Tibial nerve (tissue), 4 donors: ENCODE measurements at regions not wholly inside any gene's neighbourhood (a gene's known extent, or its start where the extent isn't known, plus 50 kb on each side); places are given as distances from the start of the nearest gene placed in this dataset.

Experiments
- EP300 ChIP-seq, 2 donors: sonication (generic); formaldehyde crosslinking; IDR thresholded peaks; one replicate each; pipeline ENCODE4 v1.6.1; 2017; ENCODE audit warnings: antibody characterized with exemption in 2 of 2, mild to moderate bottlenecking in 1 of 2
- POLR2A ChIP-seq, 2 donors: fragments of 450-650 bp; IDR thresholded peaks; one replicate each; pipeline ENCODE4 v1.6.1; 2017; ENCODE audit warnings: antibody characterized with exemption in 2 of 2, mild to moderate bottlenecking in 2 of 2, moderate library complexity in 2 of 2
- TF ChIP-seq, protein P1 (sequence below), 5 experiments: fragments of 200-600 bp in 3 of 5; fragments of 450-650 bp in 2 of 5; sonication (generic) in 3 of 5; IDR thresholded peaks; one replicate each; pipeline ENCODE4 v1.5.1; 2016 to 2019; ENCODE audit warnings: antibody characterized with exemption in 5 of 5, mild to moderate bottlenecking in 3 of 5, moderate library complexity in 2 of 5

DNA sequence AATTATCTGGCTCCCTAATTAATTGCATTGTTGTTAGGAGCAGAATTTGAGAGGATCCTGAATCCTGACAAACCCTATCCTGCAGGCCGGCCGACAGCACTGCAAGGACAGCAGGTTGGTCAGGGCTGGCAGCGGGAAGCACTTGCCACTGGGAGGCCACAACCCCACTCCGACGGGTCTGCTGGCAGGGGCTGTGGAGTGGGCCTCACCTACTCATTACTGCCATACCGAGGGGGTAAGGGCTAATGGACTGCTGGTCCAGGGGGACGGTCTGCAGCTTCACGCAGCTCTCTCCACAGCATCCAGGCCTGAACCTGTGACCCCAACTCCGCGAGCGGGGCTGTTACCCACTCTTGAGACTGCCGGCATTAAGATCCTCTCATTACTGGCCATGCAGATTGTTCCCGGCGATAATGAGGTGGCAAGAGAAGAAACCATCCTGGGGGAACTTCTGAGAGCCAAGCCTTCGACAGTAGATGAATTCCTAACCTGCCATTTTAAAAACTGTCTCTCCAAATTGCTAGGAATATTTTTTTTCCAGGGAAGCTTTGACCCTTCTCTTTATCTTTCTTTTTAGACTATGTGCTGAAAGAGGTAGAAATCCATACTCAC is 501.3 kb downstream of the OMA1 start:
- TF ChIP-seq, protein P1, sequence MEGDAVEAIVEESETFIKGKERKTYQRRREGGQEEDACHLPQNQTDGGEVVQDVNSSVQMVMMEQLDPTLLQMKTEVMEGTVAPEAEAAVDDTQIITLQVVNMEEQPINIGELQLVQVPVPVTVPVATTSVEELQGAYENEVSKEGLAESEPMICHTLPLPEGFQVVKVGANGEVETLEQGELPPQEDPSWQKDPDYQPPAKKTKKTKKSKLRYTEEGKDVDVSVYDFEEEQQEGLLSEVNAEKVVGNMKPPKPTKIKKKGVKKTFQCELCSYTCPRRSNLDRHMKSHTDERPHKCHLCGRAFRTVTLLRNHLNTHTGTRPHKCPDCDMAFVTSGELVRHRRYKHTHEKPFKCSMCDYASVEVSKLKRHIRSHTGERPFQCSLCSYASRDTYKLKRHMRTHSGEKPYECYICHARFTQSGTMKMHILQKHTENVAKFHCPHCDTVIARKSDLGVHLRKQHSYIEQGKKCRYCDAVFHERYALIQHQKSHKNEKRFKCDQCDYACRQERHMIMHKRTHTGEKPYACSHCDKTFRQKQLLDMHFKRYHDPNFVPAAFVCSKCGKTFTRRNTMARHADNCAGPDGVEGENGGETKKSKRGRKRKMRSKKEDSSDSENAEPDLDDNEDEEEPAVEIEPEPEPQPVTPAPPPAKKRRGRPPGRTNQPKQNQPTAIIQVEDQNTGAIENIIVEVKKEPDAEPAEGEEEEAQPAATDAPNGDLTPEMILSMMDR (IDR thresholded peaks at IDR 0.05): no peak
- TF ChIP-seq POLR2A (IDR thresholded peaks at IDR 0.05) (no peak), EP300 (IDR thresholded peaks at IDR 0.05) (no peak)
